HS-5 (cell line): ENCODE measurements at regions not wholly inside any gene's neighbourhood (a gene's known extent, or its start where the extent isn't known, plus 50 kb on each side); places are given as distances from the start of the nearest gene placed in this dataset.

Source experiments
- DNase-seq: peaks from one replicate; pipeline ENCODE4 v3.0.0-alpha.2; 2012; ENCODE audit warnings: low read depth

DNA sequence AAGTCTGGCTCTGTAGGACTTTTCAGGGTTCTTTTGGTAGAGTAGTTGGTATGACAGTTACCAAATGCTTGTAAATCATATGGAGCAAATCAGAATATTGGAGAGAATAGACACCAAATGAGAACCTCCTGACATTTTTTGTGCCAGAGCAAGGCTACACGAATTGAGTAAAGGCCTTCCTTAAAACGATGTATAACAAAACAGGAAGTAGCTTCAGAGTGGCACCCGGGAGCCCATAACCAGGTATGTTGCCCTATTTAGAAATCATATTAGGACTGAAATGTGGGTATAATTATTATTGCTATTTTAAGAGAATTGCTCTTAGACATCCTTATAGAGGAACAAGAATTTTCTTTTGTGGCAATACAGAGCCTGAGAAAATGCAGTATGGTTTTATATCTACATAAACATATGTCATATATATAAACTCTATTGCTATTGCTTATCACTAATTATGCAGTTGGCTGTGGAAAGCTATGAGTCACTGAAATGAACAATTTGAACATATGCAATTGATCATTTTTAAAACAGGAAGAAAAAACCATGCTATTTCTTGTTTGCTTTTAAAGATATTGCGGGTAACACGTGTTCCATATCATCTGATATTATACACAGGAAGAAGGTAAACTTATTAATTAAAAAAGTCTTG lies 197.4 kb upstream of the MTPN start:
- peak; percentile 4 for DNase-seq

DNA sequence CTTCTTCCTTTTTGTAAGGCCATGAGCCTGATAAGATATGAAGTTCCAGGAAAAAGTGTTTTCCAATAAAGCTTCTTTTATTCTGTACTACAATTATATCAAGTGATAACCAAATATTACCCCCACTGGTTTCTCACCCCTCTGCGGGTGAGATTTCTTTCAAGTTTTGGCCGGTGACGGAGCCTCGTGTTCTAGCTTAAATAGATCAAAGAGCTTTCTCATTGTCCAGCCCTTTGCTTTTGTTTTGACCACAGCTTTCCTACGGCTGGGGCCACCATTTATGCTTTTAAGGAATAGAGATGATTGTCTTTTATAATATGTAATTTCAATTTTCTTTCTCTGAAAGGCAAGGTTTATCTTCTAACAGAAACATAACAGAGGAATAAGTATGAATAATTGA lies 196.7 kb upstream of the MTPN start:
- DNase-seq: no peak

DNA sequence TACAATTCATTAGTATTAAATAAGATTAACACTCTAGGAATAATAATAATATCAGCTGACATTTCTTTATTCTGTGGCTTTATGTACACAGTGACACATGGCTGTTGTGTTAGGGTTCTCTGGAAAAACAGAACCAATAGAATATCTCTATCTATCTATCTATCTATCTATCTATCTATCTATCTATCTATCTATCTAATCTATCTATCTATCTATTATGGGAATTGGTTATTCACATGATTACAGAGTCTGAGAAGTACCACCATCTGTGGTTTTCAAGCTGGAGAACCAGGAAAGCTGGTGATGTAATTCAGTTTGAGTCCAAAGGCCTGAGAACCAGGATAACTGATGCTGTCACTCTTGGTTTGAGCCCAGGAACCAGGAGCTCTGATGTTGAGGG lies 194.1 kb upstream of the MTPN start:
- DNase-seq: no peak

DNA sequence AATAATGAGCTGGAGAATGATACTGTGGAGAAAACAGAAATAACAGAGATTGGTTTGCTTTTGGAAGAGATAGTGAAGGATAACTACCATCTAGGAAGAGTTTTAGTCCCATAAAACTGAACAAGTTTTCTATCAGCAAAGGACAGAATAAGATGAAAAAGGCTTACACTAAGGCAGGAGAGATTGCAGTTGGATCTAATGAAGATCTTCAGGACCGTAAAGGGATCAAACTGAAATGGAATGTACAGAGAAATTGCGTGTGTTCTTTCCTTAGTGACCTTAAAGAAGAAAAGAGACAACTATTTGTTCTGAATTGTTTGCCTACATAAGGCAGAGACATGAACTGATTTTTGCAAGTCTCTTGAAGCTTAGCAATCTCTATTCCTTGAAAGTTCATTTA lies 191.7 kb upstream of the MTPN start:
- no peak for DNase-seq

DNA sequence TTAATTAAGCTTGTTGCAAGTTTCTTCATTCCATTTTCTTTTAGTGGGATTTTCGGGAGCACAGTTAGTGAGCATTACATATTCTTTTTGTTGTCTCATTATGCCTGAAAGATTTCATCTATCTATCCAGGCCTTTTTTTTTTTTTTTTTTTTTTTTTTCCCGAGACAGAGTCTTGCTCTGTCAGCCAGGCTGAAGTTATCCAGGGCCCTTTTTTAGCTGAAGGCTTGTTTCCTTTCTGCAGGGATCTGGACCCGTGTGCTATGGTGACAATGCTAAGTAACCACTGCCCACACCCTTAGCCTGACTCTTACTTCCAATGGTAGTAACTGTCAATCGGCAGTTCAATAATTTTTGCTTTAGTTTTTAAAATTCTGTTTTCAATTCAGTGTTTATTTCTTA lies 190.8 kb upstream of the MTPN start:
- DNase-seq: no peak

DNA sequence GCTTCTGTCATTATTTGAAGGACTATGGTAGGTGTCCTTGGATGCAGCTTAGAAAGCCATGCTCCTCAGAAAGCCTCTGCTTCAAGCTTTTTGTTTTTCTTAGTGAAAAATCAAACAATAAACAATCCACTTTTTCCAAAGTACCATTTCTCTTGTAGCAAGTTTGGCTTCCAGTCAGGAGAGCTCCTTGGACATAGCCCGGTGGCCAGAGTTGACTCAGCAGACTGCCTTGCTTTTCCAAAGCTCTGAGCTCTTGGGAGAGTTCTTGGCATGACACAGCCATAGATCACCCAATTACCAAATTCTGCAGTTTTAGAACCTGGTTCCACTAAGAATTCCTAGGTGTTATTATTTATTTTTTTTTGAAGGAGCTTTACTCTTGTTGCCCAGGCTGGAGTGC lies 189.4 kb upstream of the MTPN start:
- DNase-seq: no peak

DNA sequence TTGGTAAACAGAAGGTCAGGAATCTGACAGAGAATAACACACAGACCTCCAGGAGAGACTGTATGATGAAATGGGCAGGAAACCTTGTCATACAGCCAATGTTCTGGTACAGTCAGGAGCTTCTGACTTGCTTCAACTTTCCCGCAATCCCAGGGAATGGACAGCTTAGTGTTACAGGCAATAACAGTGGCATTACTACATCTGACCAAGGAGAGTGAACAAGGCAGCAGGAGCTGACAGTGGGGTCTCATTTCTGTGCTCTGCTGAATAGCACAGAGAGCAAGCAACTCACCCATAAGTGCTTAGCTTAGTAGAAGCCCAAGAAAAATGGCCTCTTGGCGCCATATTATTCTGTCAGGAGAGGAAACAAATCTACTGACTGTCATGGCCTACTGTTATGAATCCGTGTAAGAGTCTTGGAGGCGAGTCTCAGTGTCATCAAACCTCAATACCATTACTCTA lies 186.2 kb upstream of the MTPN start:
- DNase-seq: no peak

DNA sequence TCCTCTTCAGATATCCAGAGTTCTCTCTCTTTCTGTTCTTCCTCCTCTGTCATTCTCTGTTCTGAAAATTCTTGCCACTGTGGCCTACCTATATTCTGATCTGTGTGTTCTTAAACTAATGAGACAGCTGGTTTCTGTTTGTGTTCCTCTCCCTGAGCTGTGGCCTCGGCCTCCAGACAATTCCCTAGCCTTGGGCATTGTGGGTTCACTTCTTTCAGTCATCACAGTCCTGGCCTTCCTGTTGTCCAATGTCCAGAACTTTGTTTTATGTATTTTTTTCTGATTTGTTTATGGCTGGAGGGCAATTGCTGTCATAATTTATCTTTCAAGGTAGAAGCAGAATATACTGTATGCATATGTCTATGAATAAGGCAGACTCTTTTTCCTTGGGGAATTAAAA lies 173.2 kb upstream of the MTPN start:
- DNase-seq: no peak

DNA sequence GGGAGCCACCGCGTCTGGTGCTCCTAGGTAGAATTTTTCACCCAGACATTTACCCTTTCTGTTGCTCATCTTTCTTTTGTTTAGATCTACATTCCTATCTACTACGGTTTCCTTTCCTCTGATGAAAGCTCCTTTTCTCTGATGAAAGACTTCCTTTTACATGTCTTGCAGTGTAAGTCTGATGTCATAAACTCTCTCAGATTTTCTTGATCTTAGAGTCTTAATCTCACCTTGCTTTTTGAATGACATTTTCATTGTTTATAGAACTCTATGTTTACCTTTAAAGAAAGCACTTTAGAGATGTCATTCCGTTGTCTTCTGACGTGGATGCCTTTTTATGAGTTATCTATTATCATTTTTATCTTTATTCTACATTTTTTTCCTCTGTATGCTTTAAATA lies 171.8 kb upstream of the MTPN start:
- no peak for DNase-seq

DNA sequence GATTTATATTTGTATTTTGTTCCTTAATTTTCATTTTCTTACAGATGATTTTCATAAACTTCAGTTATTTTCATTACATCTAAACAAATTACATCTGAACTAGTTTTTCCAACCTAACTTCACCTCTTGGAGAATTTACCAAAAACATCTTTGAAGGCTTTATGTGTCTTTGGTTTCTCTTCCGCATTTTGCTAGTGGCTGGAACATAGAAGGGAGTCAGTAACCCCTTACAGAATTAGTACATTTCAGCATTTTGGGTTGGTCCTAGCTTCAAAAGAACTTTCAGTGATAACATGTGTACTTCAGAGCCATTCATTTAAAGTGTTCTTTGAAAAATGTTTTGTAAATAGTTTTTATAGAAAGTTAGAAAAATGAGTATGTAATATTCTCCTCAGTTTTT lies 169.8 kb upstream of the MTPN start:
- DNase-seq: no peak

DNA sequence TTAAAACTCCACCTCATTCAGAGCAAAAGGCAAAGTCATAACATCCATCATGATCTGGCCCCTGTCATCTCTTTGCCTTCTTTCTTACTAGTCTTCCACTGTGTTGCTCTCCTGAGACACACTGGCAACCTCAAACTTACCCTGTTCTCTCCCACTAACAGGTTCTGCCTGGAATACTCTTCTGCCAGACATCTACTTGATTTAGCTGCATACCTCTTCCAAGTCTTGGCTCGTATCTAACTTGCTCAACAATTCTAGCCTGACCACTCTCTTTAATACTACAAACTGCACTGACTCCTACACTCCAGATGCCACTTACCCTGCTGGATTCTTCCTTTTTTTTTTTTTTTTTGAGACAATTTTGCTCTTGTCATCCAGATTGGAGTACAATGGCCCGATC lies 167.0 kb upstream of the MTPN start:
- DNase-seq: no peak

DNA sequence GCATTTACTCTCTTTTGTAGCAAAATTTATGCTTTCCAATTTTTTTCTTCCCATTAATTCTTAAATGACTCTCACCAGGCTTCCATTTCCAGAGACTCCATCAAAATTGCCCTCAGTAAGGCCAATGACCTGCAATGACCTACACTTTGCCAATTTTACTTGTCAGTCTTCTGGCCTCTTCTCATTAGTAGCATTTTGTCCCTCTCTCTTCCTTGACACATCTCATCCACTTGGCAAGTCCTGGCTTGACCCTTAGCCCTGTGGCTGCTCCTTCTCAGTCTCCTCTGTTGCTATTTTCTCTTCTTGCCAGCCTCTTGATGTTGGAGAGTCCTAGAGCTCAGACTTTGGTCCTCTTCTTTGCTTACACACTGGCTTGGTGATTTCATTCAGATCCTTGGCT lies 166.1 kb upstream of the MTPN start:
- DNase-seq: no peak

DNA sequence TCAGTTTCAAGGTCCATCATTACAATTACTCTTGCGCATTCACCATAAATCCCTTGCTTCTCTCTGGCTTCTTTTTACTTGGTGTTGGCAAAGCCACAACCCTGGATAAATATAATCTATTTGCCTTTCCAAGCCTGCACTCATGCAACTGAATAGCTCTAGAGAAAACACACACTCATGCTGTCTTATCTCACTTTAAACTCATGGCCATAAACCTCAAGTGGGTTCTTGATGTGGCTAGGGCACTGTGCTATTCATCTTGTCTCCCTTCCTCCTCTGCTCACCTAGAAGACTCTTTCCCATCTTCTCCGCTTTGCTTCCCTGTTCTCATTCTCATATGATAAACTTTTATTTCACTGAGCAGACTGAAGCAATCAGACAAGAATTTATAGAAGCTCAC lies 165.4 kb upstream of the MTPN start:
- DNase-seq: no peak

DNA sequence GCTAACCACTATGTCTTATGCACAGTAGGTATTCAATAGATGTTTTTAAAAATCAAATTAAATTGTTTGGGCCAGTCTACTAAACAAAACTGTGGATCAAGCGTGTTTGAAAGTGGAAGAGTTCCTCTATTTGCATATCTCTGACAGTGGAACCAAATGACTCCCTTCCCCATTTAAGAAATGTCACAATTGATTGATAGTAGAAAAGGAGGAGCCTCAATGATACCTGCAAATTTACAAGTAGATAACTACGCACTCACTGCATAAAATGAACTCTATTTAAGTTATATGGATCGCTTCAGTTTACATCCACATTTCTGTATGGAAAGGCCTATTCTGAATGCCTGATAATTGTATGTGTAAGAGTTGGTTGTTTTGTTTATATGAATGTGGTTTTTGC lies 163.3 kb upstream of the MTPN start:
- DNase-seq: no peak

DNA sequence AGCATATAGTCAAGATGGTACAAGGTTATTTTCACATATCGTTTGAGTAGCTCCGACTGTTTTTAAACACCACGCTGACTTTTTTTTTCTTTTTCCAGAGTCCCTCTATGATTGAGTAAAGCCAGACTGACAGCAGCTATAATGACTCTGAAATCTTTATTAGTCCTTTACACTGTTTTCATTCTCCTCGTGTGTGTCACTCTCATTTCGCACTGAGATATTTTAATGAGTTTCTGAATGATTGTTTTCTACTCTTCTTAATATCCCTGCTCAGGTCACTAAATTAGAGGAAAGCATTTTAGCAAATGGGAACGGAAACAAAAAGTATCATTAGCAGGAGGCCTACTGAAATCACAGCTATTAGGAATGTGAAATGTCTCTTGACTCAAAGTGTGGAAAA lies 162.3 kb upstream of the MTPN start:
- DNase-seq: no peak

DNA sequence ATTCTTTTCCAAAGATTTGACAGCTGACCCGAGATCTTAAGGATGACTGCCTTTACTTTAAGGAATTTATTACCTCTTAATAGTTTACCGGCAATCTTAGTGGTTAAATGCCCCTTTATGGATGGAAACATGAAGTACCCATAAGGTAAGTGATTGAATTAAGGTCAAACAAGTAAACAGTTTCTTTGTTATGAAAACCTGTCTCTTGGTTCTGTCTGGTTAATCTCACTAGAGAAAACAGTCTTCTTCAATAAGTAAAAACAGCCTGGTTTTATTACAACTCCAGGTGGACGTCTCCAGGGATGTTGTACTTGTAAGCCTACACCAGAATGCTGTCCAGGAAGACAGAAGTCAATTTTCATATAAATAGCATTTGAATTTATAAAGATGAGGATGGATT lies 161.8 kb upstream of the MTPN start:
- no peak for DNase-seq

DNA sequence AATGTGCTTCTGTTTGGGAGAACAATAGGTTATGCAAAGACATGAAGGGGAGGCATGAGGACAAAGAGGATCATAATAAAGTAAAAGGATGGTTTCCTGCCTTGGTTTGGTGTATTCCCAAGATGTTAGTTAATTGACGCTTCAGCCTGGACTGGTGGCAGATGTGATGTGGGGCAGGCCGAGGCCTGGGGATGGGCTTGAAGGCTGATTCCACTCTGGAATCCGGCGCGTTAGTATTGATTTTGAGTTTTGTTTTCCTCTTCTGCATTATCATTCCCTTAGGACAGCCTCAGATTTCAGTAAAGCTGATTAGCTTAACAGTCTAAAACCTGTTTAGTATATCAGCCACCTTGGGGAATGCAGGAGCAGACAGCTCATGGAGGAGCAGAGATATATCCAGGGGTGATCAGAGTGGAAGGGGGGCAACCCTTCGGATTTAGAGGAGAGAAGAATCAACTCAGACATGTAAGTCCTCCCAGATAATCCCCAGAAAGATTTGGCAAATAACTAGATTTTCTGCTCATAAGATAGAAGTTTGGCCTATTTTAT lies 159.8 kb upstream of the MTPN start:
- DNase-seq: no peak

DNA sequence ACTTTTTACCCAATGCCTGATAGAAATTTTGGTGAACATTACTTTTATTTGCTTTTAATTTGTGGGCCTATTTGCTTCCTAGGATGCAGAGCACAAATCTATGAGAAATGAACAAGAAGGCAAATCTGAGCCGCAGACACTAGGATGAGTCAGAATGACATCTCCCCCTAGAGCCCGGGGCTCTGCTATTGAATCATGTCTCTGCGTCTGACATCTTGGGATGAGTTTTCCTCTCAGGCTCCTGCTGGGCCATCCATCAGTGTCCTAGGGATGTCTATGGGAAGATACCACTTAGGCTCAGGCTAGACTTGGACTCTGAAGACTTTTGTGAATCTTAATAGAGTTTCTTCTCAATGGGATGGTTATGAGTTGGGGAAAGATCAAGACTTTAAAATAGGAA lies 157.3 kb upstream of the MTPN start:
- peak; percentile 31 for DNase-seq

DNA sequence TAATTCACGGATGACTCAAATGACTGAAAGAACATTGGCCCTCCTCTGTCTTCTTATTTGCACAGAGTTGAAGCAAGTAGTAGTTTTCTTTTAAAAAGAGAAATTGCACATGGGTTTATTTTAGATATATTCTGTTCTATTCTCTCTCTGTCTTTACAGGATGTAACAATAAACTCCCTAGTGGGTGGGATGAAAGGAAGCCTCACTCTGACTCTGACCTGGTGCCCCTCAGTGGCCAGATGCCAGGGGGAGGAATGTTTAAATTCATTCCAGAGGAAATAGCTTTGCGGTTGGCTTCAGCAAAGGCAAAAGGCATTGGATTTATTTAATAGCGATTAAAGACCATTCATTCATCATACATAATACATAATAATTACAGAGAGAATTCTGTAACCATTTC lies 156.4 kb upstream of the MTPN start:
- DNase-seq: no peak

DNA sequence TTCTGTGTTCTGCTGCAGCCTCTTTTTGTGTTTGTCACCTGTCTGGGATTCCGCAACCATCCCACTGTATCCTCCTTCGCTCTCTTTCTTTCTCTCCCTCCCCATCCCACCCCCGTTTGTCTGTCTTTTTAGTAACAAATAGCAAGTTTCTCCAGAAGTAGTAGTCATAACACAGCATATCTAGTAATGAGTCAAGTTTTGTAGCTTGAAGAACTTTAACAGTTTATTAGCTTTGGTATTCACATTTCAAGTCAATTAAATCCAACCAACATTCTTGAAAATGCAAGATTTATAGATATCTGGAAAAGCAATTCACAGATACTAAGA lies 154.1 kb upstream of the MTPN start:
- DNase-seq: no peak

DNA sequence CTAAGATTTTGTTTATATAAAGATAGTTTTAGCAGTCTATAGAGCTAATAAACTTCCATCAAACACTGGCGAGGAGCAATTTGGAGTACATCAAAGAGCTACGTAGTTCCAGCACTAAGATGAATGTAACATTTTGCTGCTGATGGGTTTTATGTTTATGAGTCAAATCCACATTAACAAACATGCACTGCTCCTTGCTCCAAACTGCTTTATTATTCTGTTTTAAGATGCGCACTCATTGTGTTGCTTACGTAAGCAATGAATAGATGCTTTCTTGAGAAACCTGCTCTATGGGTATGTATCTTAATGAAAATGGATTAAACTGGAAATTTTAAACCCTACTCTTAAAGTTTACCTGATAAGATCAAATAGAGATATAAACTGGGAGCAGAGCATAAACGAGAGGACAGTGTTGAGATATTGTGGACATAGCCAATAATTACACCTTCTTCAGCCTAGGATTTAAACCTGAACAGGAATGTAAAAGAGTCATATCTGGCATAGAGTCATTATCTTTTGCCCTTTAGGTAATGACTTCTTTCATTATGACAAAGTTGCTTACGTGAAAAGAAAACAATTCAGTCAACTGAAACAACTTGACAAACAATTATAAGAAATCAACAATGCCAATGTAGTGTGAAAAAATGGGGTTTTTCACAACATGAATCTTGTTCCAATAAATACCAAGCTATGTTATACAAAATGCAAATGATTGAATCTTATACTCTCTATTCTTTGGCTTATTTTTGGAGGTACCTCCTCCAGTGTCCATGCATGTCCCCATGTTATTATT lies 153.5 kb upstream of the MTPN start:
- DNase-seq: no peak

DNA sequence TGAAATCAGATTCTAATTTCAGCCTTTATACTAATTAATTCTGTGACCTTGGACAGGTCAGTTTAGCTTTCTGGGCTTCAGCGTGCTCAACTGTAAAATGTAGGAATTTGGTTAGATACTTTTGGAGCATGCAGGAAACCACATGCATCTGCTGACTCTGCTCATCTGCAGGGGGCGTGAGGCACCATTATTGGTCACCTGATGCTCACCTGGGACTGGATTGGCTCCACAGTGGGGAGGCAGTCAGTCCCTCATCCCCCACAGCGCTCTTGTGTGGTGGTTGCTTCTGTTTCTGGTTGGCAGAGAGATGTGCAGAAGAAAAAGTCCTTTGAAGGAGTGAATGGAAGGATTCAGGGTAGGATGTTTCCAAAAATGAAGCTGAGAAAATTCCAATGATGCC lies 150.9 kb upstream of the MTPN start:
- no peak for DNase-seq

DNA sequence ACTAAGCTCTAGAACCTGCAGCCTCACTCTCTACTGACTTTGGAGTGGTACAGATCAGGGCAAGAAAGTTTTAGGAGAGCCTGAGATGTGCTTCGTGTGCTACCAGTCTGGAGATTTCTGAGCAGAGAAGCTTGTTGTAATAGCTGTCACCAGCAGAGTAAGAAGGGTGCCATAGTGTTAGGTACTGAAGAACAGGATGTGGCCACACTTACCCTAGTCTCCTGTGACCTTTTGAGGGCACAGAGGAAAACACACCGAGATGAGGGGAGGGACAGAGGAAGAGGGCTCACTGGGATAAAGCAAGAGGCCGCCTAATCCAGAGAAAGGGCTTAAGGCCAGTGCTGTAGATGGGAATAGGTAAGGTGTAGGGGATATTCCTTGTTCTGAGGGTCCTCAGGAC lies 146.2 kb upstream of the MTPN start:
- DNase-seq: no peak

DNA sequence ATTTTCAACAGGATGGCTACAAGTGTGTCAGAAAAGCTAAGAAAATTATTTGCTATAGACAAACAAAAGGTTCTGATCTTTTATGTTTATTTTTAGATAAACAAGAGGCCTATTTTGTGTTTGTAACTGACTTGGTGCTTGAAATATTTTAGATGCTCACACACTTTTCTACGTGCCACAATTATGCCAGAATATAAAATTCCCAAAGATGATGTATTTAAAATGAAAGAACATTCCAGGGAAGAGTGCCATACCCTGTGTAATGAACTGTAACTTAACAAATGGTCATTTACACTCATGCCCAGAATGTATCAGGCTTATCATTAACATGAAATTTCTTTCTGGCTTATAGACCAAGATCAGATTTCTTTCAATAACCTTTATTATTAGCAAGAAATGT lies 144.9 kb upstream of the MTPN start:
- no peak for DNase-seq
